Mesenchymal stem cell (in vitro differentiated cells and primary cell): ENCODE measurements at regions not wholly inside any gene's neighbourhood (a gene's known extent, or its start where the extent isn't known, plus 50 kb on each side); places are given as distances from the start of the nearest gene placed in this dataset.

Experiments used
- DNase-seq: peaks from one replicate; pipeline ENCODE4 v3.0.0-alpha.2; 2013
- H2AFZ ChIP-seq: one replicate; pipeline ENCODE4 v1.6.1; 2013; ENCODE audit warnings: low read depth, mild to moderate bottlenecking, control low read depth, inconsistent platforms, low read length, moderate library complexity
- H2AK5ac ChIP-seq: 2 replicates; pipeline ENCODE4 v1.6.1; 2013; ENCODE audit warnings: low read length, moderate library complexity, mild to moderate bottlenecking, inconsistent platforms; ENCODE audit not compliant: severe bottlenecking
- H2BK120ac ChIP-seq: one replicate; pipeline ENCODE4 v1.6.1; 2013; ENCODE audit warnings: low read depth, mild to moderate bottlenecking, inconsistent platforms, low read length, moderate library complexity
- H2BK12ac ChIP-seq, 2 experiments: one replicate each; pipeline ENCODE4 v1.6.1; 2013; ENCODE audit warnings: inconsistent platforms in 2 of 2, low read length in 2 of 2, mild to moderate bottlenecking in 2 of 2, moderate library complexity in 2 of 2, control low read depth in 1 of 2
- H2BK15ac ChIP-seq: one replicate; pipeline ENCODE4 v1.6.1; 2013; ENCODE audit warnings: mild to moderate bottlenecking, low read depth, inconsistent platforms; ENCODE audit not compliant: poor library complexity, severe bottlenecking
- H2BK5ac ChIP-seq: 2 replicates; pipeline ENCODE4 v1.6.1; 2013; ENCODE audit warnings: low read depth, mild to moderate bottlenecking, low read length, control low read depth, inconsistent platforms; ENCODE audit not compliant: poor library complexity, severe bottlenecking
- H3K14ac ChIP-seq, 2 experiments: one replicate each; pipeline ENCODE4 v1.6.1; 2013; ENCODE audit warnings: inconsistent platforms in 2 of 2, low read length in 2 of 2, control low read depth in 1 of 2, mild to moderate bottlenecking in 1 of 2, moderate library complexity in 1 of 2
- H3K18ac ChIP-seq, 2 experiments: one replicate each; pipeline ENCODE4 v1.6.1; 2013; ENCODE audit warnings: inconsistent platforms in 2 of 2, low read length in 2 of 2, control low read depth in 1 of 2, low read depth in 1 of 2, mild to moderate bottlenecking in 1 of 2
- H3K23ac ChIP-seq, 2 experiments: one replicate each; pipeline ENCODE4 v1.6.1; 2013; ENCODE audit warnings: inconsistent platforms in 2 of 2, low read length in 2 of 2, mild to moderate bottlenecking in 2 of 2, moderate library complexity in 2 of 2, control low read depth in 1 of 2
- H3K27ac ChIP-seq: 2 replicates; pipeline ENCODE4 v1.5.1; 2013; ENCODE audit warnings: mild to moderate bottlenecking, moderate library complexity, low read length, control low read depth, inconsistent platforms; ENCODE audit not compliant: poor library complexity, severe bottlenecking
- H3K27me3 ChIP-seq, 2 experiments: 2 replicates each; pipeline versions ENCODE4 v1.6.1 to v1.7.0; 2013; ENCODE audit warnings: low read length in 2 of 2, mild to moderate bottlenecking in 2 of 2, moderate library complexity in 2 of 2, control low read depth in 1 of 2, inconsistent platforms in 1 of 2; ENCODE audit not compliant: control insufficient read depth in 1 of 2, insufficient read depth in 1 of 2
- H3K36me3 ChIP-seq, 2 experiments: 2 replicates each; pipeline versions ENCODE4 v1.6.1 to v1.7.0; 2013; ENCODE audit warnings: low read length in 2 of 2, control low read depth in 1 of 2, inconsistent platforms in 1 of 2, low read depth in 1 of 2, mild to moderate bottlenecking in 1 of 2; ENCODE audit not compliant: insufficient read depth in 2 of 2, control insufficient read depth in 1 of 2
- H3K4ac ChIP-seq, 2 experiments: one replicate each; pipeline ENCODE4 v1.6.1; 2013; ENCODE audit warnings: inconsistent platforms in 2 of 2, low read length in 2 of 2, mild to moderate bottlenecking in 2 of 2, moderate library complexity in 2 of 2, control low read depth in 1 of 2, low read depth in 1 of 2
- H3K4me1 ChIP-seq: 2 replicates; pipeline ENCODE4 v1.6.1; 2013; ENCODE audit warnings: low read depth, low read length, control low read depth; ENCODE audit not compliant: control insufficient read depth, insufficient read depth
- H3K4me2 ChIP-seq: 2 replicates; pipeline ENCODE4 v1.6.1; 2013; ENCODE audit warnings: low read length, mild to moderate bottlenecking, inconsistent platforms; ENCODE audit not compliant: poor library complexity, severe bottlenecking
- H3K4me3 ChIP-seq, 2 experiments: 2 replicates each; pipeline versions ENCODE4 v1.5.1 to v1.7.0; 2013; ENCODE audit warnings: low read length in 2 of 2, mild to moderate bottlenecking in 2 of 2, control low read depth in 1 of 2, low read depth in 1 of 2; ENCODE audit not compliant: insufficient read depth in 1 of 2
- H3K79me1 ChIP-seq: replicated peaks from 2 replicates; pipeline ENCODE4 v1.6.1; 2013; ENCODE audit warnings: mild to moderate bottlenecking, control low read depth, low read length, inconsistent platforms; ENCODE audit not compliant: poor library complexity, severe bottlenecking
- H3K9ac ChIP-seq: 2 replicates; pipeline ENCODE4 v1.7.0; 2013; ENCODE audit warnings: mild to moderate bottlenecking, low read length, moderate library complexity
- H3K9me3 ChIP-seq: 2 replicates; pipeline ENCODE4 v1.7.0; 2013; ENCODE audit warnings: mild to moderate bottlenecking, low read length; ENCODE audit not compliant: control insufficient read depth
- H4K8ac ChIP-seq: one replicate; pipeline ENCODE4 v1.6.1; 2013; ENCODE audit warnings: inconsistent platforms, mild to moderate bottlenecking, low read length, moderate library complexity
- H4K91ac ChIP-seq: one replicate; pipeline ENCODE4 v1.6.1; 2013; ENCODE audit warnings: mild to moderate bottlenecking, low read length, inconsistent platforms
- WGBS: methylation state at CpG from one replicate; pipeline ENCODE4 v1.1.7; 2013; ENCODE audit warnings: mixed read lengths; 5-methylcytosine and 5-hydroxymethylcytosine counted together

- Histone ChIP-seq H4K8ac (no peak overlapping the region), H3K4ac (no peak overlapping the region), H3K9me3 (no peaks in the 10 kb centered on the region), H3K36me3 (no peaks in the 10 kb centered on the region), H3K27ac (no peak overlapping the region), H3K79me1 (no peaks in the 10 kb centered on the region), H4K91ac (no peak overlapping the region), H3K23ac (no peak overlapping the region), H3K4me1 (no peaks in the 10 kb centered on the region), H2BK5ac (no peak overlapping the region), H2AK5ac (no peak overlapping the region), H3K4me2 (no peak overlapping the region), H3K4me3 (no peak overlapping the region), H3K14ac (no peak overlapping the region), H3K9ac (no peak overlapping the region), H2BK12ac (no peak overlapping the region), H3K27me3 (no peaks in the 10 kb centered on the region), H2AFZ (no peak overlapping the region), H3K18ac (no peak overlapping the region), H2BK15ac (no peak overlapping the region), H2BK120ac (no peak overlapping the region)
- WGBS, result 92% methylated on average over 3 of the region's 6 CpGs
- DNase-seq, result no peak
These were observed 836.1 kb upstream of the FANCL start for GRCh38 chr2:59077026-59077725.

GRCh38 chr2:59076079-59076619 is 835.0 kb upstream of the FANCL start:
- 81% methylated on average over 1 of the region's 5 CpGs for WGBS
- no peak overlapping the region for H3K27ac ChIP-seq
- H3K4me2 ChIP-seq, result no peak overlapping the region

GRCh38 chr2:59074071-59074470 is 832.9 kb upstream of the FANCL start:
- H3K79me1 ChIP-seq, result no peaks in the 10 kb centered on the region
- H3K27me3 ChIP-seq, result no peaks in the 10 kb centered on the region
- no peaks in the 10 kb centered on the region for H3K36me3 ChIP-seq
- no peak overlapping the region for H3K4me2 ChIP-seq
- H3K4me1 ChIP-seq, result no peaks in the 10 kb centered on the region
- H4K8ac ChIP-seq, result no peak overlapping the region
- H3K9me3 ChIP-seq, result peaks cover 7% of the 10 kb centered on the region
- H2BK120ac ChIP-seq, result no peak overlapping the region
- no peak overlapping the region for H3K18ac ChIP-seq
- no peak overlapping the region for H3K4ac ChIP-seq
- H2AK5ac ChIP-seq, result no peak overlapping the region
- no peak overlapping the region for H3K4me3 ChIP-seq
- WGBS, result no CpG with 5 or more reads among the region's 3 CpGs
- H3K27ac ChIP-seq, result no peak overlapping the region
- no peak overlapping the region for H2BK12ac ChIP-seq
- H2BK15ac ChIP-seq, result no peak overlapping the region
- H3K14ac ChIP-seq, result no peak overlapping the region
- DNase-seq, result no peak
- no peak overlapping the region for H3K23ac ChIP-seq
- H2AFZ ChIP-seq, result no peak overlapping the region
- no peak overlapping the region for H2BK5ac ChIP-seq
- H4K91ac ChIP-seq, result no peak overlapping the region
- no peak overlapping the region for H3K9ac ChIP-seq

More at GRCh38 chr2:59076079-59076619, 835.0 kb upstream of the FANCL start:
- Histone ChIP-seq H3K18ac (no peak overlapping the region), H2BK120ac (no peak overlapping the region), H2AFZ (no peak overlapping the region), H3K4me1 (no peaks in the 10 kb centered on the region), H3K23ac (no peak overlapping the region), H3K4me3 (no peak overlapping the region), H3K27me3 (no peaks in the 10 kb centered on the region), H2BK15ac (no peak overlapping the region), H2BK12ac (no peak overlapping the region), H4K8ac (no peak overlapping the region), H3K9me3 (no peaks in the 10 kb centered on the region), H4K91ac (no peak overlapping the region), H3K36me3 (no peaks in the 10 kb centered on the region), H3K79me1 (no peaks in the 10 kb centered on the region), H2AK5ac (no peak overlapping the region), H3K9ac (no peak overlapping the region), H2BK5ac (no peak overlapping the region), H3K14ac (no peak overlapping the region), H3K4ac (no peak overlapping the region)
- DNase-seq, result no peak

DNA sequence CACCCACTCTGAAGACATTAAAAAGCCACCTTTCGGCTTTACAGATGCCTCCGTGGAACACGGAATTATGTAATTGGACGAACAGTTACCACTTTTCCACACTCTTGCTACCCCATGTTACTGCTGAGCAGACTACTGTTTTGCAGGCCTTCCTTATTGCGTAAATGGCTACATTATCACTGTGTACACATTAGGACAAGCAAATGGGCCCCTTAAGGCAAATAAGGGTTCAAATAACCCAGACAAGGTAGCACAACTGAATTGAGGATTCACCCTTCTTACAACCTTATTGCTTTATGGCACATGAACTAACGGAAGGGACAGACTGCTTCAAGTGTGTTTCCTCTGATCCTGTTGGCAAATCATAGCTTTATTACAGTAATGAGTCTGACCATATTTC is 832.2 kb upstream of the FANCL start:
- Histone ChIP-seq H3K4me3 (no peak overlapping the region), H4K8ac (no peak overlapping the region), H3K23ac (no peak overlapping the region), H2BK120ac (no peak overlapping the region), H3K36me3 (no peaks in the 10 kb centered on the region), H3K4ac (no peak overlapping the region), H3K27me3 (no peaks in the 10 kb centered on the region), H2BK15ac (no peak overlapping the region), H2BK5ac (no peak overlapping the region), H4K91ac (no peak overlapping the region), H3K9me3 (peaks cover 7% of the 10 kb centered on the region), H3K27ac (no peak overlapping the region), H2AFZ (no peak overlapping the region), H2AK5ac (no peak overlapping the region), H3K9ac (no peak overlapping the region), H3K4me1 (no peaks in the 10 kb centered on the region), H2BK12ac (no peak overlapping the region), H3K18ac (no peak overlapping the region), H3K79me1 (no peaks in the 10 kb centered on the region), H3K4me2 (no peak overlapping the region), H3K14ac (no peak overlapping the region)
- WGBS, result 78% methylated on average over 6 of the region's 6 CpGs
- DNase-seq, result no peak
